ENCODE measurements at regions not wholly inside any gene's neighbourhood (a gene's known extent, or its start where the extent isn't known, plus 50 kb on each side); places are given as distances from the start of the nearest gene placed in this dataset.

DNA sequence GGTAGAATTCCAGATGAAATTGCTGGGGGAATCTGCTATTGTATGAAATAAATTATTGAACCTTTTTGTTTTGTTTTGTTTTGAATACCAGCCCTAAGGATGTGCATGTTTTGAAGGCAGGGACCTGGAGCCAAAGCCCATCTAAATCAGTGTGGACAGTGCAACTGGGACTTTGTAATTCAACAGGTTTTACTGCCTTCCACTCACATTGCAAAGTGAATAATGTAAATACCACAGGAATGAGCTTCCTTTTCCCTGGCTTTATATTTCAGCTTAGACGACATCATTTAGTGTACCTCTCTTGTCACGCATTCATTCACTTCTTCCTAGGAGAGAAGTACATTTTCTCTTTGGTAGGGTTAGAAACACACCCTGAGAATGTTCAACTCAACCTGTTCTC, 795.0 kb downstream of the CENPC start:
- no peak for TF ChIP-seq EZH2phosphoT487 (IDR thresholded peaks at IDR 0.05; ENCODE audit: insufficient read depth, low read depth)
- TF ChIP-seq EZH2 (IDR thresholded peaks at IDR 0.05; ENCODE audit: insufficient read depth, poor library complexity, severe bottlenecking), result no peak

Measured in GM23248 (cell line).